ENCODE measurements at regions not wholly inside any gene's neighbourhood (a gene's known extent, or its start where the extent isn't known, plus 50 kb on each side); places are given as distances from the start of the nearest gene placed in this dataset.

- WGBS = 64% methylated on average over 21 of the region's 23 CpGs
- Histone ChIP-seq H3K9me3 (no peaks in the 10 kb centered on the region), H3K27ac (no peak overlapping the region), H3K4me3 (no peak overlapping the region), H3K4me1 (replicated peaks) (no peaks in the 10 kb centered on the region), H3K27me3 (replicated peaks; ENCODE audit: insufficient read depth) (no peaks in the 10 kb centered on the region), H3K36me3 (no peaks in the 10 kb centered on the region)
- no peak for DNase-seq (ENCODE audit: low spot score)
- intact Hi-C loops (cut with DNase I) = loop anchor here (1.0 to 10.0 kb wide), 3 partner anchors 125 to 213 kb away; no protein-coding TSS in a partner anchor
- TF ChIP-seq POLR2AphosphoS5 (IDR thresholded peaks at IDR 0.05) (peak; percentile 17), POLR2A (IDR thresholded peaks at IDR 0.05) (no peak), CTCF (IDR thresholded peaks at IDR 0.05) (peak; percentile 13 to 77 (median 63))
Measured at GRCh38 chr3:126259411-126260391, 79.3 kb upstream of the ALDH1L1 start.

GRCh38 chr3:126258670-126259069 lies 78.3 kb upstream of the ALDH1L1 start:
- TF ChIP-seq CTCF (IDR thresholded peaks at IDR 0.05) (no peak), POLR2AphosphoS5 (IDR thresholded peaks at IDR 0.05) (no peak), POLR2A (IDR thresholded peaks at IDR 0.05) (no peak)
- intact Hi-C loops (cut with DNase I) = loop anchor here (1.0 to 10.0 kb wide), 2 partner anchors 124 to 131 kb away; no protein-coding TSS in a partner anchor
- Histone ChIP-seq H3K27me3 (replicated peaks; ENCODE audit: insufficient read depth) (no peaks in the 10 kb centered on the region), H3K4me1 (replicated peaks) (no peaks in the 10 kb centered on the region), H3K4me3 (no peak overlapping the region), H3K9me3 (no peaks in the 10 kb centered on the region), H3K36me3 (no peaks in the 10 kb centered on the region), H3K27ac (no peak overlapping the region)
- DNase-seq (ENCODE audit: low spot score) = no peak
- WGBS = 93% methylated on average over 1 of the region's 1 CpG

- Histone ChIP-seq H3K27ac (no peak overlapping the region), H3K4me1 (replicated peaks) (no peaks in the 10 kb centered on the region), H3K27me3 (replicated peaks; ENCODE audit: insufficient read depth) (no peaks in the 10 kb centered on the region), H3K36me3 (no peaks in the 10 kb centered on the region), H3K9me3 (no peaks in the 10 kb centered on the region), H3K4me3 (no peak overlapping the region)
- 94% methylated on average over 3 of the region's 3 CpGs for WGBS
- TF ChIP-seq POLR2A (IDR thresholded peaks at IDR 0.05) = no peak
- TF ChIP-seq POLR2AphosphoS5 (IDR thresholded peaks at IDR 0.05) = no peak
- no peak for TF ChIP-seq CTCF (IDR thresholded peaks at IDR 0.05)
- intact Hi-C loops (cut with DNase I) = loop anchor here (10.0 kb wide), 1 partner anchor 123 kb away; no protein-coding TSS in a partner anchor
- no peak for DNase-seq (ENCODE audit: low spot score)
Measured at GRCh38 chr3:126257984-126258383, 77.6 kb upstream of the ALDH1L1 start.

- Histone ChIP-seq H3K9me3 (no peaks in the 10 kb centered on the region), H3K27me3 (replicated peaks; ENCODE audit: insufficient read depth) (no peaks in the 10 kb centered on the region), H3K4me1 (replicated peaks) (no peaks in the 10 kb centered on the region), H3K36me3 (no peaks in the 10 kb centered on the region), H3K4me3 (no peak overlapping the region), H3K27ac (no peak overlapping the region)
- intact Hi-C loops (cut with DNase I) = loop anchor here (10.0 kb wide), 1 partner anchor 122 kb away; no protein-coding TSS in a partner anchor
- TF ChIP-seq CTCF (IDR thresholded peaks at IDR 0.05) (no peak), POLR2AphosphoS5 (IDR thresholded peaks at IDR 0.05) (no peak)
- WGBS = 94% methylated on average over 11 of the region's 11 CpGs
- no peak for DNase-seq (ENCODE audit: low spot score)
Measured at GRCh38 chr3:126257174-126257573, 76.8 kb upstream of the ALDH1L1 start.
